ENCODE measurements at regions not wholly inside any gene's neighbourhood (a gene's known extent, or its start where the extent isn't known, plus 50 kb on each side); places are given as distances from the start of the nearest gene placed in this dataset.

DNA sequence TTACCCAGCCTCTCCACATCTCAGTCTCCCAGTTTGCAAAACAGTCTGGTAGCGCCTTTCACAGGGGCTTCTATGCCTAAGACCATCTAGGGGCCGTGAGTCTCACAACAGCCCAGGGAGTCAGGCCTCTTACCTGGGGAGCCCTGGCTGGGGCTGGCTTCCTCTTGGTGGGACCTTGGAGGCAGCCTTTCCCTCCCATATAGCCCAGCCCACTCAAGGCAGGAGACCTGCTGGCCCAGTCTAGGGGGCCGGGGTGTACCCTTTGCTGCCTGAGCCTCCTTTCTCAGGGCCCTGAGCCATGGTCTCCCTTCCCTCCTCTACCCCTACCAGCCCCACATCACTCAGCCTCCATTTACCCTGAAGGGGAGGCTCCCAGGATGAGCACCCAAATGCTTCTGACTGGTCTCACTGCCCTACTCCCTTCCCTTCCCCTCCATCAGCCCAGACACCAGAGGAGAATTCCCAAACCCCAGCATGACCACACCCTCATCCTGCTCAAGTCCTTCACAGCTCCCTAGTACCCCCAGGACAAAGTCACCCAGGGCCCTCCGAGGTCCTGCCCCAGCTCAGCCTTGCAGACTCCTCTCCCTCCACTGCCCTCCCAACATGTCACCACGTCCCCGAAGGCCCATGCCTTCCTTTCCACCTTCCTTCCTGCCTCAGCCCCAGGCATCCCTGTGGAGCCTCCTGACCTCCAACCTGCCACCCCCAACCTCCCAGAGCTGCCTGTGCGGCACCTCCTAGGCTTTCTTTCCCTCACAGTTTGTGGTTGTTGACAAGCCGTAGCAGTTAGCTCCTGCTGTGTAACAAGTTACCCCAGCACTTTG lies 55.3 kb downstream of the BARX1 start:
- TF ChIP-seq MTA1 (IDR thresholded peaks at IDR 0.05; ENCODE audit: borderline replicate concordance) = no peak
- no peak for TF ChIP-seq KAT8 (IDR thresholded peaks at IDR 0.05; ENCODE audit: low read depth)
- no peak for TF ChIP-seq CTCF (IDR thresholded peaks at IDR 0.05 in 2 of 3, conservative IDR thresholded peaks at IDR 0.05 in 1 of 3; ENCODE audit: insufficient read depth in 2 of 3, low read depth in 1 of 3, low read length in 3 of 3)
- no peak for TF ChIP-seq ZFX (CRISPR knock-in tag; IDR thresholded peaks at IDR 0.05)
- no peak for TF ChIP-seq RAD51 (IDR thresholded peaks at IDR 0.05; ENCODE audit: borderline replicate concordance, low read depth)
